GM13977 (cell line): ENCODE measurements at regions not wholly inside any gene's neighbourhood (a gene's known extent, or its start where the extent isn't known, plus 50 kb on each side); places are given as distances from the start of the nearest gene placed in this dataset.

Source experiments
- DNase-seq: peaks from one replicate; pipeline ENCODE4 v3.0.0; 2012; ENCODE audit warnings: low spot score
- CTCF ChIP-seq: IDR thresholded peaks from 2 replicates; pipeline ENCODE4 v1.5.1; 2012; ENCODE audit warnings: mild to moderate bottlenecking, control low read depth; ENCODE audit not compliant: insufficient read depth; ENCODE audit errors: extremely low read depth, missing control alignments
- in situ Hi-C: fragments of 300-500 bp; cut with MboI; formaldehyde crosslinking; loops from one replicate; pipeline ENCODE4 v1.12.0; 2022; ENCODE audit warnings: low sequenced_read_pairs, low pct_unique_long_range_greater_than_20kb, mixed read lengths, inconsistent platforms; ENCODE audit not compliant: unreplicated experiment

- no peak for TF ChIP-seq CTCF
- no peak for DNase-seq
- in situ Hi-C loops, result no loop called here
Observed at GRCh38 chr4:91829531-91829930, 474.2 kb upstream of the GRID2 start.

- in situ Hi-C loops, result no loop called here
- no peak for DNase-seq
- no peak for TF ChIP-seq CTCF
Observed at GRCh38 chr4:91830681-91831395, 472.9 kb upstream of the GRID2 start.

- no peak for TF ChIP-seq CTCF
- in situ Hi-C loops, result no loop called here
- no peak for DNase-seq
Observed at GRCh38 chr4:91837608-91838029, 466.1 kb upstream of the GRID2 start.

GRCh38 chr4:91838181-91838861 is 465.4 kb upstream of the GRID2 start:
- in situ Hi-C loops, result no loop called here
- no peak for TF ChIP-seq CTCF
- DNase-seq, result no peak

GRCh38 chr4:91840359-91840758 is 463.4 kb upstream of the GRID2 start:
- no peak for DNase-seq
- in situ Hi-C loops, result no loop called here
- TF ChIP-seq CTCF, result no peak

- in situ Hi-C loops, result no loop called here
- no peak for DNase-seq
- no peak for TF ChIP-seq CTCF
Observed at GRCh38 chr4:91846233-91846632, 457.5 kb upstream of the GRID2 start.
